Right lung (tissue), 2 donors: ENCODE measurements at regions not wholly inside any gene's neighbourhood (a gene's known extent, or its start where the extent isn't known, plus 50 kb on each side); places are given as distances from the start of the nearest gene placed in this dataset.
A peak's percentile ranks its signal among the peaks of the same experiment; 100 is the strongest.
"Not testable (repeated sequence)": the region's sequence is repeated elsewhere in the genome, so short reads cannot be mapped to it uniquely, and the experiment has no call there.

ENCODE experiments used
- DNase-seq, 2 donors: peaks; one replicate each; pipeline ENCODE4 v3.0.0-alpha.2; 2013

DNA sequence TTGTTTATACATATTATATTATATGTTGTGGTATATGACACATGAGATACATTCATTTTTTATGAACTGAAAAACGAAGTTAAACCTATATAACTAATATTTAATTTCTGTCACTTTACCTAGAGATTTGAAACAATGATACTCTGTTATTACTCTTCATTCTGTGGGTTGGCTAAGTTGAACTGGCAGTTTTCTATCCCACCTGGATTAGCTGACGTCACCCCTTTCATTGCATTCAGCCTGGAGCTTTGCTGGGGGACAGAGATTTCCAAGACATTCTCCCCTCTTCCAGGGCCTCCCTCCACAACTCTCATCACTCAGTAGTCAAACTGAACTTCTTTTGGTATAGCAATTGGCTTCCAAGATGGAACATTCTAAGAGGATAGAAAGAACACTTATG is 309.2 kb upstream of the SATB1 start:
- no peak for DNase-seq

DNA sequence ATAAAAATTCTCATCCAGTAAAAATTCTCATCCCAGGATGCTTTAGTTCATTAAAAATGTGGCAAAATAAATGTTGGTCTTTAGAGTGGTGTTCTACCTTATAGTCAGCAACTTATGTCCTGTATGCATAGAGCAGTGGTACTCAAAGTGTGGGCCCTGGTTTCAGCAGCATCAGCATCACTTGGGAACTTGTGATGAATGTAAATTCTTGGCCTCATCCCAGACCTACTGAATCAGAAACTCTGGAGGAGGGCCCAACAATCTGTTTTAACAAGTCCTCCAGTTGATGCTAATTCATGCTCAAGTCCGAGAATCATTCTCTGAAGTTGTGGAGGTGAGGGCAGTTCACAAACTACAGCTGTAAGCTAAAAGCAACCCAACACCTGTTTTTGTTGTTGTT is 307.3 kb upstream of the SATB1 start:
- no peak for DNase-seq

DNA sequence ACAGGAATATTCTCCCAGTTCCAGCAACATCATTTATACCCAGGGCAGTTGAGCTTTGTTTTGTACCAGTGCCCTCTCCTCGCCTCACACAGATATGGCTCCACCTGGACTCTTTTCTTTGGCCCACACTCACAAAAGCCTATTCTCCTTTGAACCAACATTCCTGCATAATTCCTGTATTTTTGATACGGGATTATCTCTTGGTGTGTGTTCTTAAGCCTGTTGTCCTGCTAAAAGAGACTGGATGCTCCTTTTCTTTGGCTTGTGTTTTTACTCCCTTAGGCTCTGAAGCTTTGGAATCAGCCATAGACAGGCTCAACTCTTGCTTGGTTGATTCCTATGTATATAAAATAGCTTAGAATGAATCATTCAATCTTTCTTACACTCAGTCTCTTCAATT is 305.4 kb upstream of the SATB1 start:
- DNase-seq = no peak

DNA sequence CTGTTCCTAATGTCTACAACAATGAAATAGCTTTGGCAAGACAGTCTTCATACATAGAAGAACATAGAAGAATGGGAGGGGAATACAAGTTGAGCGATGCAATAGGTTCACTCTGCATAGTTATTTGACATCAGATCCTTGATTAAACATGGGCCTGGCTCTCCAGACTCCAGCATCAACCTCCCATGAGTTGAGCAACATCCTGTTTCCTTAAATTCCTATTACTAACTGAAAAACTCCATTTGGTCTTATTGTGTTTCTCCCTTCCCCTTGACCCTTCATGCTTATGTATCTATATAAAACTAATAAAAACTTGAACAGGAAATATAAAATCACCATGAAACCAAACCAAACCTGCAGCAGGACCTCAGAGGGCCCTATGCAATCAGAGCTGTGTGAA is 304.5 kb upstream of the SATB1 start:
- DNase-seq = no peak

DNA sequence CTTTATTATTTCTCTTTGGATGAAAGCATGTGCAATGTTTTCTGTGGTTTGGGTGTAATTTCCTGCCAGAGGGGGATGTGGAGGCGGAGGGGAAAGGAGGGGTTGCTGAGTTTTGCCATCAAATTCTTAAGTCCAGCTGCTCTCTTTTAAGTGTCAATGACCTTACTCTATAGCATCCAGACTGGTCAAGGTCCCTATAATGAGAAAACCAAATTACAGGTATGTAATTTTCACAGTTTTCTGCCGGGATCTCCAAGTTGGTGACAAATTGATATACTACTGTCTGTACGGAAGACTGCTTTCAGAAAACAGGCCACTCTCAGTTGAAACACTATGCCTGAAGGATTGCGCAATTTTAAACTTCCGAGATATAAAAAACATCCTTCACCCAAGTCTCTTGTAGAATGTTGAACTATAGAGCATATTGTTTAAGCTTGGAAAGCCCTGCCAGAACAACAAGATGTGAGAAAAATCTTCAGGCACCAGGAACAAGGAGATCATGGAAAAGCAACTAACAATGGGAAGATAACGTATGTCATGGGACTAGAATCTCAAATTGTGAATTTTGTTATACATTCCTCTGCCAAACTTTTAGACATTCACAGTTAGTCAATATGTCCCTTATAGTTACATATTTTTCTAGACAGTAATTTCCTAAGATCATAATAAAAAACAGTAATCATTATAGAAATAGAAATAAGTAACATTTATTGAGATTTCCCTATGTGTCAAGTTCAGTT is 300.7 kb upstream of the SATB1 start:
- peak; percentile 21 to 32 for DNase-seq

DNA sequence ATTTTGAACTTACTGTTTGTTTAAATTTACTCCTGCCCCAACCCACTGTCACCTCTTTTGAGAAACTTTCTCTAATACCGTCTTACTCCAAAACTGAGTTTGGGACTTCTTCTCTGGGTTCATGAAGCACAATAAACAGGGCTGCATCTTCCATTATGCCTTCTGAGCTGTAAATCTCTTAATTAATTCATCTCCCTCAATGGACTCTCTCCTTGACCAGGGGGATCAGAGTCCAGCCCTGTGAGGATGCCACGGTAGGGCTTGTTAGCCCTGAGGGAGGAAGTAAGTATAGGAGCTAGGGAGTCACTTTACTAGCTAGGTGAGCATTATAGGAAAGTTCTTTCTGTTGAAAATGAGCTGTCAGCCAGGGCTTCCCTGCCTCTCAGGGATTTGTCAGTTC is 299.3 kb upstream of the SATB1 start:
- no peak for DNase-seq

DNA sequence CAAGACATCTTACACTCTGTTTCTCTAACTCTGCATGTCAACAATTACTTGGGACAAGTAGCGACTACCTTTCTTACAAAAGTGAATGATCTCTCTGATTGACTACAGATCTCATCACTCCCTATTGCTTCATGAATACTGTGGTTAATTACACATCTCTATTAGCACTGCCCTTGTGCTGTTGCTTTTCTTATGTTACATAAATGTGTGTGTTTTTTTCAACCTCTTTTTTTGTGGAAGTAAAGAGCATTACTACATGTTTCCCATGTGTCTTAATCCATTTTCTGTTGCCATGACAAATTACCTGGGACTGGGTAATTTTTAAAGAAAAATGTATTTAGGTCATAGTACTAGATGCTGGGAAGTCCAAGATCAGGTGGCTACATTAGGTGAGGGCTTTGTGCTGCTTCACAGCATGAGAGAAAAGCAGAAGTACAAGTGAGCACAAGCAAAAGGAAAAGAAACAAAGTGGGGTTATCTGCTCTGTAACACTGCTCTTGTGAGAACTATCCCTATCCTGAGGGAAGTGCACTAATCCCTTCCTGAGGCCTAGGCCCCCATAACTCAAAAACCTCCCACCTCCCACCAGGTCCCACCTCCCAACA is 298.2 kb upstream of the SATB1 start:
- DNase-seq = no peak

DNA sequence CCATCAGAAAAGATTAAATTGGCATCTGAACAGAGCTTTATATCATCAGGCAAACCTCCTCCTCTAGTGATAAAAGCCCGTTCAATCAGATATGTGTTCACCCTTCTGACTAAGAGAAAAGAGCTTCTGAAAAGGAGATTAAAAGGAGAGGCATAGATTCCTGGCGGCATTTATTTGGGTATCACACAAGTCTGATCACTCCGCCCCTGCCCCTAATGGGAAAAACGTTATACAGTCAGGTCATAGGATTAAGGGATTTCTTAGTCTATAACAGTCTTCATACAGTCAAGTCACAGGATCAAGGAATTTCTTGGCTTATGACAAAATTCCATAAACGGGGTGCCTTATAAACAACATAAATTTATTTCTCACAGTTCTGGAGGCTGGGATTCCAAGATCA is 295.4 kb upstream of the SATB1 start:
- no peak for DNase-seq

DNA sequence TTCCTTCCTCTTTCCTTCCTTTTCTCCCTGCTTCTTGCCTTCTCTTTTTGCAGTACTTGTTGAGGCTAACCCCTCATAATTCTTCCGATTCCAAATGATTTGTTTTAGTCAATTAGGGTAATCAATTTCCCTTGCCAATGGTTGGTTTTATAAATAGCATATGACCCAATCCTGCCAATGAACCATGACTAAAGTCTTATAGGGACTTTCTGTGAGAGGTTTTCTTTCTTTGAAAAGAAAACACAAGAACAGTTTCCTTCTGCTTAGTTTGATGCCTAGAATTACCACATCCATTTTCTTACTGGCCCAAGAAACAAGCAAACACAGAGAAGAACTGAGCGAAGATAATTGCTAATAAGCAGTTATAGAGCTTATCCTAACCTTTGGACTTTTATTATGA is 292.5 kb upstream of the SATB1 start:
- DNase-seq = no peak

DNA sequence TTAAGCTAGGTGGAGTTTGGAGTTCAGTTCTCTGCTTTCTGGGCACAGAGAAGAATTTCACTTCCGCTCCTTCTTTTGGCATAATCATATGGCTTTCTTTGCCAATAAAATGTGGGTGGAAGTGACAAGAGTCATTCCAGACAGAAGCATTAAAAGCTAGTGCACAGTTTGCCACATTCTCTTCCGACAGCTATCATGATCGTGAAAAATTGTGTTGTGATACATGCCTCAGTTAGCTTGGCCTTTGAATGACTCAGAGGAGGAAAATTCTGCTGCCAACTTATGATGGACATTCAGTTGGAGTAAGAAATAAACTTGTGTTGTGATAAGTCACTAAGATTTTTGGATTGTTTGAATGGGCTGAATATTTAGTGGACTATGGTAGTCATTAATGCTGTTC is 291.7 kb upstream of the SATB1 start:
- no peak for DNase-seq

DNA sequence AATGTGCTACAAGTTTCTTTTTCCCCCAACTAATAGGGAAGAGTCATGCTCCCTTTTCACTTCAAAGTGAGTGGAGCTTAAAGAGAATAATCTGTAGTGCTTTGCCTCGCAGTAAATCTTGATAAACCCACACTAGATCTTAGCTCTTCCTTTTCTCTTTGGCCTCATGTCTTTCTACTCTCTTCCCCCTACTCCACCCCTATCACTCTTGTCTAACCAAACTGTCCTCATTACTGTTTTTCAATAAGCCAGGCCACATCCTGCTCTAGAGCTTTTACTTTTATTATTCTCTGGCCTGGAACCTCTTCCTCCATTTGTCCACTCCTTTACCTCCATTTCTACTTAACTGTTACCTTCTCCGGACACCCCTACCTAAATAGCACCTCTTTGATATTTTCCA is 291.0 kb upstream of the SATB1 start:
- DNase-seq = no peak

DNA sequence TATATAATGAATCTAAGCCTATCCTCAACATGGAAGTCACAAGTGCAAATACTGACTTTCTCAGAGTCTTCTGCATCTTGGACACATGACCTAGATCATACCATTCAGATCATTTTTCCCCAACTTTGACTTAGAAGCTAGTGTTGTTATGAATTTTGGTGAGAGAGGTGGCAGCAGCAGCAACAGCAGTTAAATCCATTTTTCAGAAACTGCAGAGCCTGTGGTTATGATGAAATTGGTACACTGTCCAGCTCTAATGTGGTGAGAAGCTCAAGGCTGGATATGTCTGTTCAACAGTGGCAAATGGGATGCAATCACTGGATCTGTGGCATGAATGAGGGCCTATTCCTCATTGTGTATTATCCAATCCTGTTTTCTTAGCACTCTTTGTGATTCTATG is 290.1 kb upstream of the SATB1 start:
- no peak for DNase-seq

DNA sequence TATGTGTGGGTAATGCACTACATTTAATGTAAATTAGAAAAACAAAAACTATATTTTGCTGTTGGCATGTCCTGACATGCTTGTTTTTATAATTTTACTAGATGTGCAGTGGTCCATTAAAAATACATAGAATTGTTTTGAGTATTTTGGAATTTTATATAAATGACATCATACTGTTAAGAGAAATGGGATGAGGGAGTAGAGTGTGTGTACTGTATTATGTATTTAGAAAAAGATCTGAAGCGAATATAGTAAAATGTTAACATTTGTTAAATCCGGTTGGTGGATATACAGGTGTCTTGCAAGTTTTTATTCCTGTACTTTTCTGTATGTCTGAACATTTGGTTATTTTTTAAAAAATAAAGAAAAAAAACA is 288.4 kb upstream of the SATB1 start:
- no peak for DNase-seq

DNA sequence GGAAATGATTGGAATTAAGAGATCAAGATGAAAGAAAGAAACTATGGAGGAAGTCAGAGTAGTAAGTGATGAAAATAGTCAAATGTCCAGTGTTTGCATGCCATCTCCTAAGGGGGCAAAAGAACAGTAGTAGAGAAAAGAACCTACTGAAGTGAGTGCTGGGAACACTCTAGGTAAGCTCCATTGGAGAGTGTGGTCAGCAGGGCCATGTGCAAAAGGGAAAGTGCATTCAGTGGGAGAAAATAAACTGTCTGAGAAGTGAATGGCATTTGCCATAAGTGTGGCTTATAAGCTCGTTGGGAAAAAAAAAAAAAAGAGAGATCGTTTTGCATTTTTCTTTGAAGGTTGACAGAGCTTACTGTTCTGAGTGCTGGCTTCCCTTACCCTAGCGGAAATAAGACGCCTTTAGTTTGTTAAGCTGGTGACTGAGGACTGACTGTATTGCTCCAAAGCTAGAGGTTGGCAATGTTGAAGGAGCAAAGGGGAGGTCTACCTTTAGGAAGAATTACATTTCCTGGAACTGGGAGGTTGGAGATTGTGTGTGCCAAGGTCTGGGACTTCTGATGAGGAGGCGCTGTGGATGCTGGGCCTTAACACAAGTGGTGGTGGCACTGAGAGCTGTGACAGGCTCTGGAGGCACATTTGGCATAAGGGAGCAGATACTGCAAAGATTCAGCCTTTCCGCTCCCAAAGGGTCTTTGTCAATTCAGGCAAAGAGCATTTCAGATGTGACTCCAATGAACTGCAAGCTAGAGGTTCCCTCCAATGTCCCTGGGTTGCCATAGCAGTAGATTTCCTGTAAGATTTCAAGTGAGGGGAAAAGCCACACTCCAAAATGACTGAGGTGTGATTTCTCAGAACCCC is 287.8 kb upstream of the SATB1 start:
- DNase-seq = no peak

DNA sequence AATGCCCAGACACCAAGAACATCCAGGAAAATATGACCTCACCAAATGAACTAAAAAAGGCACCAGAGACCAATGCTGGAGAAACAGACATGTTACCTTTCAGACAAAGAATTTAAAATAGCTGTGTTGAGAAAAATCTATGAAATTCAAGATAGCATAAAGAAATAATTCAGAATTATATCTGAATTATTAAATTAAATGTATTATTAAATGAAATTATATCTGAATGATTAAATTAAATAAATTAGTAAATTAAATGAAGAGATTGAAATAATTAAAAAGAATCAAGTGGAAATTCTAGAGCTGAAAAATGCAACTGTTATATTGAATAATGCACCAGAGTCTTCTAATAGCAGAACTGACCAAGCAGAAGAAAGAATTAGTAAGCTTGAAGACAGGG is 279.2 kb upstream of the SATB1 start:
- no peak for DNase-seq

DNA sequence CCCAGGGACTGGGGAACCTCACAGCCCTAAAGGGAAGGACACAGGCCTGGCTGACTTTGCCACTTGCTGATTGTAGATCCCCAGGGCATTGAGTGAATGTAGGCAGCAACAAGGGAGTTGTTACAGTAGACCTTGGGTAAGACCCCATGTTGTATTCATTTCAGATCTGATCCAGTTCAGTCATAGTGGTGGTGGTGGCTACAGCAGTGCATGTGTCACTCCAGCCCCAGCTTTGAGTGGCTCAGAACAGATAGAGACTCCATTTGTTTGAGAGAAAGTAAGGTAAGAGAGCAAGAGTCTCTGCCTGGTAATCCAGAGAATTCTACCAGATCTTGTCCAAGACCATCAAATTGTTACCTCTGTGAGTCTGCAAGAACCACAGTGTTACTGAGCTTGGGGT is 278.7 kb upstream of the SATB1 start:
- DNase-seq = no peak

DNA sequence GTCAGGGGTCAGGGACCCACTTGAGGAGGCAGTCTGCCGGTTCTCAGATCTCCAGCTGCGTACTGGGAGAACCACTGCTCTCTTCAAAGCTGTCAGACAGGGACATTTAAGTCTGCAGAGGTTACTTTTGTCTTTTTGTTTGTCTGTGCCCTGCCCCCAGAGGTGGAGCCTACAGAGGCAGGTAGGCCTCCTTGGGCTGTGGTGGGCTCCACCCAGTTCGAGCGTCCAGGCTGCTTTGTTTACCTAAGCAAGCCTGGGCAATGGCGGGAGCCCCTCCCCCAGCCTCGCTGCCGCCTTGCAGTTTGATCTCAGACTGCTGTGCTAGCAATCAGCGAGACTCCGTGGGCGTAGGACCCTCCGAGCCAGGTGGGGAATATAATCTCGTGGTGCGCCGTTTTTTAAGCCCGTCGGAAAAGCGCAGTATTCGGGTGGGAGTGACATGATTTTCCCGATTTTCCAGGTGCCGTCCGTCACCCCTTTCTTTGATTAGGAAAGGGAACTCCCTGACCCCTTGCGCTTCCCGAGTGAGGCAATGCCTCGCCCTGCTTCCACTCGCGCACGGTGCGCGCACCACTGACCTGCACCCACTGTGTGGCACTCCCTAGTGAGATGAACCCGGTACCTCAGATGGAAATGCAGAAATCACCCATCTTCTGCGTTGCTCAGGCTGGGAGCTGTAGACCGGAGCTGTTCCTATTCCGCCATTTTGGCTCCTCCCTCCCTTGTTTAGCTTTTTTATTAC is 268.6 kb upstream of the SATB1 start:
- not testable (repeated sequence) for DNase-seq

DNA sequence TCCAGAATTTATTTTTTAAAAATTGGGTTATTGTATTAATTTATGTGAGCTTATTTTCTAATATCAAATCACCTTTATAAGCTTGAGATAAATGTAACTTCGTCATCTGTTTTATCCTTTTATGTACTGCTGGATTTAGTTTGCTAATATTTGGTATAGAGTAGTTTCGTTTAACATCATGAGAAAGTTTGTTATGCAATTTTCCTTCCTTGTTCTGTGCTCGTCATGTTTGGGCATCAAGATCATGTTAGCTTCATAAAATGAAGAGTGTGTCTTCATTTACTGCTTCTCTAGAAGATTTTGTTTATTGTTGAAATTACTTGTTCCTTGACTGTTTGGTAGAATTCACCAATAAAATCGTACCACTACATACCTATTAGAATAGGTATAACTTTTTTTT is 262.1 kb upstream of the SATB1 start:
- DNase-seq = no peak

DNA sequence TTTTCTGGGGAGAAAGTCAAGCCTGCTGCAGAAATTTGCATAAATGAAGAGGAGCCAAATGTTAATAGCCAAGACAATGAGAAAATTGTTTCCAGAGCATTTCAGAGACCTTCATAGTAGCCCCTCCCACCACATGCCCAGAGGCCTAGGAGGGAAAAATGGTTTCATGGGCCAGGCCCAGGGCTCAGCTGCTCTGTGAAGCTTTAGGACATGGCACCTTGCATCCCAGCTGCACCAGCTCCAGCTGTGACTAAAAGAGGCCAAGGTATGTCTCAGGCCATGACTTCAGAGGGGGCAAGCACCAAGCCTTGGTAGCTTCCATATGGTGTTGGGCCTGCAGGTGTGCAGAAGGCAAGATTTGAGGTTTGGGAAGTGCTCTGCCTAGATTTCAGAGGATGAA is 258.8 kb upstream of the SATB1 start:
- DNase-seq = no peak

DNA sequence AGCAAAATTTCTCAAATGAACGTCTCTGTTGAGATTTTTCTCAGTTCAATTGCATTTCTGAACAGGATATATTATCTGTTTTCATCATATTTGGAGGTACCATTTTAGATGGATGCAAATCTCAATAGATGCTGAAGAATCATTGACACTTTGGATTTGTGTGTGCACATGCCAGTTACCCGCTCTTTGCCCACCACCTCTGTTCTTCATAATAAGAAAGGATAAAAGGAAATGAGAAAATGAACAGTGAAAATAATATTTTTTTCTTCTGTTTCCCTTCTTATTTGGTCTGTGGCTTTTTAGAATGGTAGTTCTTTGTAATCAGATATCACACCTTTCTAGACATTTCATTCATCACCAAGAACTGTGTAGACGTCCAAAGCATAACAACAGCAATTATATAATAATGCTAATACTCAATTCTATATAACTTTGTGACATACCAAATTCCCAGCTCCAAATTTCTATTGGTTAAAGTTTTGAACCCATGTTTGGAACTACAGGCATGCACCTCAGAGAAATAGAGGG is 256.7 kb upstream of the SATB1 start:
- no peak for DNase-seq

DNA sequence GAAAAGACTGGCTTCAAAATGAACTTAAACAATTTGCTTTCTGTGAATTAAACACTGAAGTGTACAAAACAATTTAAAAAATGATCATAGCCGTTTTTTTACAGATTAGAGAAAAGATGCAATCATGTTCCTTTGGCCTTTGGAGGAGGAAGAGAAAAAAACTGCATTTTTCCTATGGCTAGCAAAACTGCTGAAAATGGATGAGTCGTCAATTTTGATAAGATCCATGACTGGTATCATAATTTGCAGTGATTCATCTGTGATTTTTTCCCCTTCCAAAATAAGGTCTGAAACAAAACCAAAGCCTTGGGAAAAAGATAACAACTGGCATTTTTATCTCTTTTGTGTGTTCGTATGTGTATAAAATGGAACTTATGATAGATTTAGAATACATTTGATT is 255.6 kb upstream of the SATB1 start:
- no peak for DNase-seq

DNA sequence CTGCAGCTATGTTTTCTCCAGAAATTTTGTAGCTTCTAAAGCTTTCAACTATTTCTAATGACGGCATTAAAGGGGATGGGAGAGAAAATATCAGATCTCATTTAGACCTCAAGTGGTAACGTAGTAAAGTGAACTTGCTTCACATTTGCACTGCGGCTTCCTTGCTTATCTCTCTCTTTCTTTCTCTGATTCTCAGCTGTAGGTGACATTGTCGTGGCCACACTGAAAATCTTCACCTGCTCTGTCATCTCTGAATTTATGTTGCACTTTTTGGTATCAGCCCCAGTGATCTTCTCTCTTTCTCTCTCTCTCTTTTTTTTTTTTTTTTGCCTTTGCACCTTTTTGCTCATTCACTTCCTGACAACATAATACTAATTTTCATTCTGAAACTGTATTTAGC is 254.1 kb upstream of the SATB1 start:
- DNase-seq = no peak
